ENCODE measurements at regions not wholly inside any gene's neighbourhood (a gene's known extent, or its start where the extent isn't known, plus 50 kb on each side); places are given as distances from the start of the nearest gene placed in this dataset.

DNA sequence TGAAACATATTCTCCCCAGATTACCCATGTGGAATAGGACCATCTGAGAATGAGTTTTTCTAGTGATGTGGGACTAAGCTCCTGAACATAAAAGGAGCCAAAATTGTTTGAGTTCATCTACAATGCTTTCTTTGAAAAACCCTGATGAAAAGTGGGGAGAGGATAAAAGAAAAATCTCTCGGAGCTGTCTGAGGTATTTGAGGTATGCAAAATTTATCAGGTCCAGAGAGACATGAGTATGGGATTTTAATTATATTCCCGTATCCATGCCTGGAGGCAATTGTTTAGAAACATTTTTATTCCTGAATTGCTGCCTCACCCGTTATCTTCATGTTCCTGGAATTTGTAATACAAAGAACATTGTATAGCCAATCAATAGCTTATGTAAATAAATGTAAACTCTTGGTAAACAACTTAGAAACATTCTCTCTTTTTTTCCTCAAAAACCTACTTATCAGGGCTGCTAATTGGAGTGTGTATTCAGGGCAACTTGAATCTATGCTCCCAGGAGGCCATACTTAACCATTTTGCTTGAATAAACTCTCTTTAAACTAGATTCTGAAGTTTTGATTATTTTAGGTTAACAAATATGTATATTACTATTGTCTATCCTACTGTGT is 109.3 kb upstream of the OLFM3 start:
- Histone ChIP-seq H3K27ac (replicated peaks) (no peak overlapping the region), H3K27me3 (ENCODE audit: insufficient read depth, poor library complexity, severe bottlenecking) (no peaks in the 10 kb centered on the region), H3K4me3 (replicated peaks; ENCODE audit: insufficient read depth, low read length) (no peak overlapping the region)
- TF ChIP-seq, protein P1, sequence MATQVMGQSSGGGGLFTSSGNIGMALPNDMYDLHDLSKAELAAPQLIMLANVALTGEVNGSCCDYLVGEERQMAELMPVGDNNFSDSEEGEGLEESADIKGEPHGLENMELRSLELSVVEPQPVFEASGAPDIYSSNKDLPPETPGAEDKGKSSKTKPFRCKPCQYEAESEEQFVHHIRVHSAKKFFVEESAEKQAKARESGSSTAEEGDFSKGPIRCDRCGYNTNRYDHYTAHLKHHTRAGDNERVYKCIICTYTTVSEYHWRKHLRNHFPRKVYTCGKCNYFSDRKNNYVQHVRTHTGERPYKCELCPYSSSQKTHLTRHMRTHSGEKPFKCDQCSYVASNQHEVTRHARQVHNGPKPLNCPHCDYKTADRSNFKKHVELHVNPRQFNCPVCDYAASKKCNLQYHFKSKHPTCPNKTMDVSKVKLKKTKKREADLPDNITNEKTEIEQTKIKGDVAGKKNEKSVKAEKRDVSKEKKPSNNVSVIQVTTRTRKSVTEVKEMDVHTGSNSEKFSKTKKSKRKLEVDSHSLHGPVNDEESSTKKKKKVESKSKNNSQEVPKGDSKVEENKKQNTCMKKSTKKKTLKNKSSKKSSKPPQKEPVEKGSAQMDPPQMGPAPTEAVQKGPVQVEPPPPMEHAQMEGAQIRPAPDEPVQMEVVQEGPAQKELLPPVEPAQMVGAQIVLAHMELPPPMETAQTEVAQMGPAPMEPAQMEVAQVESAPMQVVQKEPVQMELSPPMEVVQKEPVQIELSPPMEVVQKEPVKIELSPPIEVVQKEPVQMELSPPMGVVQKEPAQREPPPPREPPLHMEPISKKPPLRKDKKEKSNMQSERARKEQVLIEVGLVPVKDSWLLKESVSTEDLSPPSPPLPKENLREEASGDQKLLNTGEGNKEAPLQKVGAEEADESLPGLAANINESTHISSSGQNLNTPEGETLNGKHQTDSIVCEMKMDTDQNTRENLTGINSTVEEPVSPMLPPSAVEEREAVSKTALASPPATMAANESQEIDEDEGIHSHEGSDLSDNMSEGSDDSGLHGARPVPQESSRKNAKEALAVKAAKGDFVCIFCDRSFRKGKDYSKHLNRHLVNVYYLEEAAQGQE (IDR thresholded peaks at IDR 0.05; ENCODE audit: insufficient replicate concordance, low read depth) = no peak
- TF ChIP-seq POLR2AphosphoS5 (IDR thresholded peaks at IDR 0.05; ENCODE audit: low read depth) (no peak), SPI1 (IDR thresholded peaks at IDR 0.05; ENCODE audit: borderline replicate concordance, low read depth) (no peak), GABPA (IDR thresholded peaks at IDR 0.05; ENCODE audit: low read depth) (no peak)
- TF ChIP-seq, protein P2, sequence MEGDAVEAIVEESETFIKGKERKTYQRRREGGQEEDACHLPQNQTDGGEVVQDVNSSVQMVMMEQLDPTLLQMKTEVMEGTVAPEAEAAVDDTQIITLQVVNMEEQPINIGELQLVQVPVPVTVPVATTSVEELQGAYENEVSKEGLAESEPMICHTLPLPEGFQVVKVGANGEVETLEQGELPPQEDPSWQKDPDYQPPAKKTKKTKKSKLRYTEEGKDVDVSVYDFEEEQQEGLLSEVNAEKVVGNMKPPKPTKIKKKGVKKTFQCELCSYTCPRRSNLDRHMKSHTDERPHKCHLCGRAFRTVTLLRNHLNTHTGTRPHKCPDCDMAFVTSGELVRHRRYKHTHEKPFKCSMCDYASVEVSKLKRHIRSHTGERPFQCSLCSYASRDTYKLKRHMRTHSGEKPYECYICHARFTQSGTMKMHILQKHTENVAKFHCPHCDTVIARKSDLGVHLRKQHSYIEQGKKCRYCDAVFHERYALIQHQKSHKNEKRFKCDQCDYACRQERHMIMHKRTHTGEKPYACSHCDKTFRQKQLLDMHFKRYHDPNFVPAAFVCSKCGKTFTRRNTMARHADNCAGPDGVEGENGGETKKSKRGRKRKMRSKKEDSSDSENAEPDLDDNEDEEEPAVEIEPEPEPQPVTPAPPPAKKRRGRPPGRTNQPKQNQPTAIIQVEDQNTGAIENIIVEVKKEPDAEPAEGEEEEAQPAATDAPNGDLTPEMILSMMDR (IDR thresholded peaks at IDR 0.05; ENCODE audit: insufficient read depth, low read length) = no peak
- DNase-seq (ENCODE audit: low read depth in 1 of 2, low spot score in 1 of 2) = no peak

DNA sequence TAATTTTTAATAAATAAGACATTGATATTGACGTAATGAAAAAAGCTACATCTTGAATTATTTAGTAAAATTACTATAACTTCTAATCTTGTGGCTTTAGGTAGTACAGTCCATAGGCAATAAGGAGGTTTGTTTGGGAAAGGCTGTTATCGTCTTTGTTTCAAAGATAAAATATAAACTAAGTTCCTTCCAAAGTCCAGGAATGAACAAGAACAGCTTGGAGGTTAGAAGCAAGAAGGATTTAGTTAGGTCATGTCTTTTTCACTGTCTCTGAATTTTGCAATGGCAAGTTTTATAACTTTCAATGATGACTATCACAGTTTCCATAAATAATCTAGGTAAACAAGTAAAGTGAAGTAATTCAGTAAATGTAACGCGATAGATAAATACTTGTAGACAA is 106.9 kb upstream of the OLFM3 start:
- TF ChIP-seq SPI1 (IDR thresholded peaks at IDR 0.05; ENCODE audit: borderline replicate concordance, low read depth) (no peak), POLR2AphosphoS5 (IDR thresholded peaks at IDR 0.05; ENCODE audit: low read depth) (no peak), GABPA (IDR thresholded peaks at IDR 0.05; ENCODE audit: low read depth) (no peak)
- TF ChIP-seq, protein P1 (IDR thresholded peaks at IDR 0.05; ENCODE audit: insufficient replicate concordance, low read depth) = no peak
- TF ChIP-seq, protein P2 (IDR thresholded peaks at IDR 0.05; ENCODE audit: insufficient read depth, low read length) = no peak
- no peak for DNase-seq (ENCODE audit: low read depth in 1 of 2, low spot score in 1 of 2)
- no peaks in the 10 kb centered on the region for H3K27me3 ChIP-seq (ENCODE audit: insufficient read depth, poor library complexity, severe bottlenecking)
- no peak overlapping the region for H3K4me3 ChIP-seq (replicated peaks; ENCODE audit: insufficient read depth, low read length)
- H3K27ac ChIP-seq (replicated peaks) = no peak overlapping the region

DNA sequence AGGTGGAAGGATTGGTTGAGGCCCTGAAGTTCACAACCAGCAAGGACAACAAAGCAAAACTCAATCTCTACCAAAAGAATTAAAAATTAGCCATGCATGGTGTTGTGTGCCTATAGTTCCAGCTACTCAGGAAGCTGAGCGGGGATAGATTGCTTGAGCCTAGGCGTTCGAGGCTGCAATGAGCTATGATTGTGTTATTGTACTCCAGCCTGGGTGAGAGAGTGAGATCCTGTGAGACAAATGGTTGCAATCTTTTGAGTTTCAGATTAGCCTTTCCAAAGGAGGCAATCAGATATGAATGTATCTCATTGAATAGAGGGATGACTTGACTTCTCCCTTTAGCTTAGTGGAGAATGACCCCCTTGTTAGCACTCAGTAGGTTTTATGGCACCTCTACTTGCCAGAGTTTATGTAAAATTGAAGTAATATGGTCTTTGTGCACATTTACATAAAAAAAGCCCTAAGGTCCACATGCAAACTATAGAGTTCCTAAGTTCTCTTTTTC is 105.6 kb upstream of the OLFM3 start:
- DNase-seq (ENCODE audit: low read depth in 1 of 2, low spot score in 1 of 2) = no peak
- TF ChIP-seq POLR2AphosphoS5 (IDR thresholded peaks at IDR 0.05; ENCODE audit: low read depth) (no peak), SPI1 (IDR thresholded peaks at IDR 0.05; ENCODE audit: borderline replicate concordance, low read depth) (no peak), GABPA (IDR thresholded peaks at IDR 0.05; ENCODE audit: low read depth) (no peak)
- H3K27ac ChIP-seq (replicated peaks) = no peak overlapping the region
- no peak overlapping the region for H3K4me3 ChIP-seq (replicated peaks; ENCODE audit: insufficient read depth, low read length)
- H3K27me3 ChIP-seq (ENCODE audit: insufficient read depth, poor library complexity, severe bottlenecking) = no peaks in the 10 kb centered on the region

DNA sequence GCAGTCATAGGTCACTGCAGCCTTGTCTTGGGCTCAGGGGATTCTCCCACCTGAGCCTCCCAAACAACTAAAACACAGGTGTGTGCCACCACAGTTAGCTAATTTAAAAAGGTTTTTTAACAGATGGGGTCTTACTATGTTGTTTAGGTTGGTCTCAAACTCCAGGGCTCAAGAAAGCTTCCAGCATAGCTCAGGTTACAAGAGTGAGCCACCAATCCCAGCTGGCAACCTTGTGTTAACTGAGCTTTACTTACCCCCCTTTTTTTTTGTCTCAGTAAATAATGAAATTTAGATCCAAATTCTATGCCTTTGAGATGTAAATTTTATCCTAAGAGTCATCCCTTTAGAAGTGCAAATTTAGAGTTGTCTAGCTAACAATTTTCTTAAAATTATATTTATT is 103.9 kb upstream of the OLFM3 start:
- TF ChIP-seq POLR2AphosphoS5 (IDR thresholded peaks at IDR 0.05; ENCODE audit: low read depth) (no peak), GABPA (IDR thresholded peaks at IDR 0.05; ENCODE audit: low read depth) (no peak), SPI1 (IDR thresholded peaks at IDR 0.05; ENCODE audit: borderline replicate concordance, low read depth) (no peak)
- TF ChIP-seq, protein P1 (IDR thresholded peaks at IDR 0.05; ENCODE audit: insufficient replicate concordance, low read depth) = no peak
- TF ChIP-seq, protein P2 (IDR thresholded peaks at IDR 0.05; ENCODE audit: insufficient read depth, low read length) = no peak
- no peak overlapping the region for H3K27ac ChIP-seq (replicated peaks)
- no peak for DNase-seq (ENCODE audit: low read depth in 1 of 2, low spot score in 1 of 2)
- H3K4me3 ChIP-seq (replicated peaks; ENCODE audit: insufficient read depth, low read length) = no peak overlapping the region
- no peaks in the 10 kb centered on the region for H3K27me3 ChIP-seq (ENCODE audit: insufficient read depth, poor library complexity, severe bottlenecking)
